ENCODE measurements at regions not wholly inside any gene's neighbourhood (a gene's known extent, or its start where the extent isn't known, plus 50 kb on each side); places are given as distances from the start of the nearest gene placed in this dataset.

- no peak for DNase-seq
- no peaks in the 10 kb centered on the region for H3K79me2 ChIP-seq (ENCODE audit: low read depth)
- no peaks in the 10 kb centered on the region for H4K20me1 ChIP-seq (ENCODE audit: insufficient read depth)
- BruUV-seq (replicated peaks), result no TSS peak
- H3K4me3 ChIP-seq, result no peak overlapping the region
- ChIA-PET CTCF (no interaction called here), POLR2A (ENCODE audit: unreplicated experiment) (no interaction called here)
- no peaks in the 10 kb centered on the region for H3K4me1 ChIP-seq (replicated peaks; ENCODE audit: insufficient read depth)
- H3K27me3 ChIP-seq (ENCODE audit: insufficient read depth, low read depth), result no peaks in the 10 kb centered on the region
- no peaks in the 10 kb centered on the region for H3K9me3 ChIP-seq (ENCODE audit: insufficient read depth, low read depth)
- no peak overlapping the region for H2AFZ ChIP-seq
- TF ChIP-seq EZH2 (IDR thresholded peaks at IDR 0.05; ENCODE audit: low read depth) (no peak), CTCF (conservative IDR thresholded peaks at IDR 0.05) (no peak)
- intact Hi-C loops (cut with micrococcal nuclease; ENCODE audit: unreplicated experiment), result no loop called here
- no peak overlapping the region for H3K4me2 ChIP-seq
- no peaks in the 10 kb centered on the region for H3K9me2 ChIP-seq (ENCODE audit: insufficient read depth)
- no peak overlapping the region for H3K27ac ChIP-seq
- no peaks in the 10 kb centered on the region for H3K36me3 ChIP-seq (ENCODE audit: low read depth)
- no peaks in the 10 kb centered on the region for H3F3A ChIP-seq (ENCODE audit: insufficient read depth, low read depth)
Measured at GRCh38 chr10:36385693-36386092, 739.7 kb upstream of the ANKRD30A start.

- CTCF ChIA-PET, result no interaction called here
Measured at GRCh38 chr10:36383349-36383748, 741.3 kb upstream of the FZD8 start.

GRCh38 chr10:36381748-36382147 is 739.7 kb upstream of the FZD8 start:
- Histone ChIP-seq H3K36me3 (ENCODE audit: low read depth) (no peaks in the 10 kb centered on the region), H3K4me3 (no peak overlapping the region), H3K4me2 (no peak overlapping the region), H3F3A (ENCODE audit: insufficient read depth, low read depth) (no peaks in the 10 kb centered on the region), H2AFZ (no peak overlapping the region), H3K9me2 (ENCODE audit: insufficient read depth) (no peaks in the 10 kb centered on the region), H3K27me3 (ENCODE audit: insufficient read depth, low read depth) (no peaks in the 10 kb centered on the region), H3K79me2 (ENCODE audit: low read depth) (no peaks in the 10 kb centered on the region), H4K20me1 (ENCODE audit: insufficient read depth) (no peaks in the 10 kb centered on the region), H3K27ac (no peak overlapping the region), H3K9me3 (ENCODE audit: insufficient read depth, low read depth) (no peaks in the 10 kb centered on the region), H3K4me1 (replicated peaks; ENCODE audit: insufficient read depth) (no peaks in the 10 kb centered on the region)
- intact Hi-C loops (cut with micrococcal nuclease; ENCODE audit: unreplicated experiment), result no loop called here
- ChIA-PET POLR2A (ENCODE audit: unreplicated experiment) (no interaction called here), CTCF (no interaction called here)
- DNase-seq, result no peak
- no peak for TF ChIP-seq CTCF (conservative IDR thresholded peaks at IDR 0.05)
- TF ChIP-seq EZH2 (IDR thresholded peaks at IDR 0.05; ENCODE audit: low read depth), result no peak
- no TSS peak for BruUV-seq (replicated peaks)

More at GRCh38 chr10:36383349-36383748, 741.3 kb upstream of the FZD8 start:
- Histone ChIP-seq H3K4me2 (no peak overlapping the region), H3K36me3 (ENCODE audit: low read depth) (no peaks in the 10 kb centered on the region), H3K79me2 (ENCODE audit: low read depth) (no peaks in the 10 kb centered on the region), H2AFZ (no peak overlapping the region), H3K4me1 (replicated peaks; ENCODE audit: insufficient read depth) (no peaks in the 10 kb centered on the region), H3K9me3 (ENCODE audit: insufficient read depth, low read depth) (no peaks in the 10 kb centered on the region), H3K27ac (no peak overlapping the region), H3K27me3 (ENCODE audit: insufficient read depth, low read depth) (no peaks in the 10 kb centered on the region), H3K9me2 (ENCODE audit: insufficient read depth) (no peaks in the 10 kb centered on the region), H3F3A (ENCODE audit: insufficient read depth, low read depth) (no peaks in the 10 kb centered on the region), H4K20me1 (ENCODE audit: insufficient read depth) (no peaks in the 10 kb centered on the region), H3K4me3 (no peak overlapping the region)
- intact Hi-C loops (cut with micrococcal nuclease; ENCODE audit: unreplicated experiment), result no loop called here
- POLR2A ChIA-PET (ENCODE audit: unreplicated experiment), result no interaction called here
- DNase-seq, result no peak
- no TSS peak for BruUV-seq (replicated peaks)
- TF ChIP-seq EZH2 (IDR thresholded peaks at IDR 0.05; ENCODE audit: low read depth), result no peak
- TF ChIP-seq CTCF (conservative IDR thresholded peaks at IDR 0.05), result no peak
